ENCODE measurements at regions not wholly inside any gene's neighbourhood (a gene's known extent, or its start where the extent isn't known, plus 50 kb on each side); places are given as distances from the start of the nearest gene placed in this dataset.

DNA sequence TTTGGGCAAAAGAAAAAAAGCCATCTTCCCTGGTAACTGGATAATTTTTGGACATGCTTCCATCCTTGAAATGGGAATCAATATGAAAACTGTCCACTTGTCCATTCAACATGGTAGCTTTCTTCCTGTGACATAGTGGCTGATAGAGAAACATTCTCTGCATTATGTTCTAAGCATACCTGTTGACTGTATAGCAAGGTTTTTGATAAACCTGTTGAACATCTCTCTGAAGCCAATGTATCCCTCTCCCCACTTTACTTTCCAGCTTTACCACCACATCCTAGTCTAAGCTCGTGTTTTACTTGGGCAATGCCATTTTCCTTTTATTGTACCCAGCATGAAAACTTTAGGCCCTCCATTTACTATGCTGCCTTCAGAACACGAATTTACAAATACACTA, 630.1 kb downstream of the TOX3 start:
- H3K9me3 ChIP-seq, result no peaks in the 10 kb centered on the region
- no peaks in the 10 kb centered on the region for H3K4me1 ChIP-seq
- TF ChIP-seq POLR2AphosphoS5 (IDR thresholded peaks at IDR 0.05; ENCODE audit: insufficient read depth in 1 of 2, low read depth in 1 of 2) (no peak), CTCF (IDR thresholded peaks at IDR 0.05) (no peak)
- H3K27ac ChIP-seq, result no peak overlapping the region
- intact Hi-C loops (cut with DNase I), result no loop called here
- DNase-seq (ENCODE audit: extremely low spot score in 2 of 2), result no peak
- no peaks in the 10 kb centered on the region for H3K27me3 ChIP-seq
- H3K4me3 ChIP-seq, result no peak overlapping the region
- no peaks in the 10 kb centered on the region for H3K36me3 ChIP-seq

DNA sequence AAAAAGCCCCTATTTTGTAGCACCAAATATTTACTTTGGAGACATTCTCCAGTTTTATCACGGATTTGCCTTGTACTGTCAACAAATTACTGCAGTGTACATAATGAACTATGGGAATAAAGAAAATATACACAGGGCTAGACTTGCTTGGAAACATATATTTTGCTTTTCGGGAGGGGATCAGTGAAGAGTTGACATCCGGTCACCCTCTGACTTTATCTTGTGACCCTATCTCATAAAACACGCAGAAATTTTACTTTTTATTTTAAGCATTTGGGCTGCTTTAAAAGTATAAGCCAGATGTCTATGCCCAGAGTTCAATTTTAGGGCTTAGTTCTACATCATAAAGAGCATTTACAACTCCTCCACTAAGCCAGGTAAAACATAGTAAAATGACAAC, 630.7 kb downstream of the TOX3 start:
- no peaks in the 10 kb centered on the region for H3K9me3 ChIP-seq
- no peak for TF ChIP-seq CTCF (IDR thresholded peaks at IDR 0.05)
- no peak for TF ChIP-seq POLR2AphosphoS5 (IDR thresholded peaks at IDR 0.05; ENCODE audit: insufficient read depth in 1 of 2, low read depth in 1 of 2)
- no peak for TF ChIP-seq POLR2A (IDR thresholded peaks at IDR 0.05)

DNA sequence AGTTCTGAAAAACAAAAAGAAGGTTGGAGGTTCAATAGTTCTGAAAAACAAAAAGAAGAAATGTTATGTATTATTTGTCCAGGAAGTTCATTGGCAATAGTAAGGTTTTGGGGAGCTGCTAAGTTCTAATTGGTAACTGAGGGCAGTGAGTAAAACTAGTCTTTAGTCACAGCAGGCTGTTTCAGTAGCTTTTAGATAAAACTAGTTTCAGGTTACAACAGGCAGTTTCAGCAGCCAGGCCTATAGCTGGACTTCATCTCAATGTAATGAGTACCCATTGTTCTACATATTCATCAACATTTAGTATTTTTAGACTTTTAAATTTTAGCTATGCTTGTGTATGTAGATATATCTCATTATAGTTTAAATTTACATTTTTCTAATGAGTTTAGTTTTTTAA, 639.3 kb downstream of the TOX3 start:
- Histone ChIP-seq H3K27ac (no peak overlapping the region), H3K4me1 (no peaks in the 10 kb centered on the region), H3K9me3 (no peaks in the 10 kb centered on the region), H3K36me3 (no peaks in the 10 kb centered on the region), H3K27me3 (no peaks in the 10 kb centered on the region), H3K4me3 (no peak overlapping the region)
- intact Hi-C loops (cut with DNase I), result no loop called here
- TF ChIP-seq CTCF (IDR thresholded peaks at IDR 0.05), result no peak
- no peak for TF ChIP-seq POLR2A (IDR thresholded peaks at IDR 0.05)
- TF ChIP-seq POLR2AphosphoS5 (IDR thresholded peaks at IDR 0.05; ENCODE audit: insufficient read depth in 1 of 2, low read depth in 1 of 2), result no peak
- no peak for DNase-seq (ENCODE audit: extremely low spot score in 2 of 2)

More for the DNA sequence above, 630.7 kb downstream of the TOX3 start:
- no peak for DNase-seq (ENCODE audit: extremely low spot score in 2 of 2)
- H3K4me3 ChIP-seq, result no peak overlapping the region
- no peaks in the 10 kb centered on the region for H3K27me3 ChIP-seq
- no peaks in the 10 kb centered on the region for H3K36me3 ChIP-seq
- no peak overlapping the region for H3K27ac ChIP-seq
- intact Hi-C loops (cut with DNase I), result no loop called here
- H3K4me1 ChIP-seq, result no peaks in the 10 kb centered on the region

DNA sequence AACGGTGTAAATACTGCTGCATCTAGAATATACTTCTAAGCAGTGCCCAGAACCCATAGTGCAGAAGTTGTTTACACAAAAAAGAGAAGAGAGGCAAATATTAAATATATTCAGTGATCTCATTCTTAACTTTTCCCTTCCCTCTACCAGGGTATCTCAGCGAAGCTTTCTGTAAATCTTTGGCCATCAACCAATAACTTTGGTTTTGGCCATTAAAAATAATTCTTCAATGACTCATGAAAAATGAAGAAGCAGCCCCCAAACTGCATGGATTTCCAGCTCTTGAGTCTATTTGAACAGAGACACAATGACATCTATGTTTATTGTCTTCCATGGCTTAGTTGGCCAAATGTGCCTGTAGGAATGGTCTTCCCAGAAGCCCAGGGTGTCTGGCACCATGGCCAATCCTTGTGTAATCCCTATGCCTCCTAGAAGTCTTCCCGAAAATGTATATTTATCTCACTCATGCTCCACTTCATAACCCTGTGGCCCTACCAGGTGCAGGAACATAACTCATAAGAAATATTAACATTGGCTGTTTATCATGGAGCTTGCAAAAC, 646.6 kb downstream of the TOX3 start:
- intact Hi-C loops (cut with DNase I), result no loop called here
- no peaks in the 10 kb centered on the region for H3K4me1 ChIP-seq

More for the DNA sequence above, 646.6 kb downstream of the TOX3 start:
- Histone ChIP-seq H3K9me3 (no peaks in the 10 kb centered on the region), H3K4me3 (no peak overlapping the region), H3K27me3 (no peaks in the 10 kb centered on the region), H3K36me3 (no peaks in the 10 kb centered on the region), H3K27ac (no peak overlapping the region)
- TF ChIP-seq CTCF (IDR thresholded peaks at IDR 0.05) (no peak), POLR2A (IDR thresholded peaks at IDR 0.05) (no peak), POLR2AphosphoS5 (IDR thresholded peaks at IDR 0.05; ENCODE audit: insufficient read depth in 1 of 2, low read depth in 1 of 2) (no peak)
- DNase-seq (ENCODE audit: extremely low spot score in 2 of 2), result no peak

All from vagina (tissue), 2 donors.